ENCODE measurements at regions not wholly inside any gene's neighbourhood (a gene's known extent, or its start where the extent isn't known, plus 50 kb on each side); places are given as distances from the start of the nearest gene placed in this dataset.

- TF ChIP-seq ZNF274 (IDR thresholded peaks at IDR 0.05; ENCODE audit: low read depth, low read length), result no peak
- no peak for TF ChIP-seq FOSL1 (IDR thresholded peaks at IDR 0.05; ENCODE audit: low read depth)
- no peak for TF ChIP-seq TCF7L2 (IDR thresholded peaks at IDR 0.05; ENCODE audit: borderline replicate concordance, extremely low read depth, insufficient read depth, insufficient read length)
- no peak for TF ChIP-seq CEBPB (IDR thresholded peaks at IDR 0.05; ENCODE audit: low read depth)
- no peak for TF ChIP-seq POLR2A (IDR thresholded peaks at IDR 0.05; ENCODE audit: borderline replicate concordance, extremely low read depth, insufficient read depth, insufficient read length)
- no peak for TF ChIP-seq ZFX (IDR thresholded peaks at IDR 0.05)
- TF ChIP-seq EZH2phosphoT487 (IDR thresholded peaks at IDR 0.05; ENCODE audit: borderline replicate concordance), result no peak
- TF ChIP-seq EZH2 (IDR thresholded peaks at IDR 0.05), result no peak
Observed at GRCh38 chr5:153153086-153153485, 337.4 kb upstream of the GRIA1 start (continued).

- H3K27ac ChIP-seq (ENCODE audit: low read depth, low read length), result no peak overlapping the region
- intact Hi-C loops (cut with micrococcal nuclease), result no loop called here
- no peak overlapping the region for H2AFZ ChIP-seq (ENCODE audit: low read depth, low read length, poor library complexity, severe bottlenecking)
- no peaks in the 10 kb centered on the region for H4K20me1 ChIP-seq (ENCODE audit: insufficient read depth)
- CTCF ChIA-PET, result no interaction called here
- H3K36me3 ChIP-seq (ENCODE audit: control insufficient read depth in 1 of 2, insufficient read depth in 2 of 2, low read length in 2 of 2), result no peaks in the 10 kb centered on the region
- no peaks in the 10 kb centered on the region for H3K27me3 ChIP-seq (ENCODE audit: insufficient read depth, low read length)
- TF ChIP-seq REST (IDR thresholded peaks at IDR 0.05; ENCODE audit: low read depth), result no peak
- no peak for TF ChIP-seq ZFX (IDR thresholded peaks at IDR 0.05)
- TF ChIP-seq EZH2 (IDR thresholded peaks at IDR 0.05), result no peak
- TF ChIP-seq EZH2phosphoT487 (IDR thresholded peaks at IDR 0.05; ENCODE audit: borderline replicate concordance), result no peak
- TF ChIP-seq SIN3A (IDR thresholded peaks at IDR 0.05; ENCODE audit: low read depth), result no peak
- TF ChIP-seq MAX (IDR thresholded peaks at IDR 0.05), result no peak
- TF ChIP-seq CBX3 (IDR thresholded peaks at IDR 0.05; ENCODE audit: low read depth), result no peak
- TF ChIP-seq EGR1 (IDR thresholded peaks at IDR 0.05; ENCODE audit: low read depth), result no peak
- no peak for TF ChIP-seq ATF3 (IDR thresholded peaks at IDR 0.05)
- no peak for TF ChIP-seq ELF1 (IDR thresholded peaks at IDR 0.05; ENCODE audit: borderline replicate concordance, low read depth)
- no peak for TF ChIP-seq YY1 (IDR thresholded peaks at IDR 0.05; ENCODE audit: extremely low read depth, insufficient replicate concordance, low read depth, low read length)
- TF ChIP-seq SRF (IDR thresholded peaks at IDR 0.05; ENCODE audit: low read depth), result no peak
- no peak for TF ChIP-seq POLR2AphosphoS5 (IDR thresholded peaks at IDR 0.05; ENCODE audit: low read depth, low read length)
- H3K4me1 ChIP-seq (ENCODE audit: control insufficient read depth in 1 of 2, insufficient read depth in 2 of 2, low read length in 2 of 2), result no peaks in the 10 kb centered on the region
- RAD21 ChIA-PET (ENCODE audit: low non-redundant PET in 1 of 2, low total read pairs in 2 of 2, uncharacterized antibody in 2 of 2, unreplicated experiment in 2 of 2), result no interaction called here
- H3K4me3 ChIP-seq (replicated peaks in 1 of 2; ENCODE audit: low read depth in 1 of 2, low read length in 2 of 2), result no peak overlapping the region
- no peak for DNase-seq (ENCODE audit: low read depth, low spot score)
- no peaks in the 10 kb centered on the region for H3K79me2 ChIP-seq (ENCODE audit: insufficient read depth, low read length)
- H3K9ac ChIP-seq (ENCODE audit: low read length), result no peak overlapping the region
- no peak overlapping the region for H3K4me2 ChIP-seq (ENCODE audit: low read length)
- no peak for ATAC-seq
- BruUV-seq (replicated peaks), result no TSS peak
- H3K9me3 ChIP-seq (ENCODE audit: control insufficient read depth in 1 of 2, insufficient read depth in 1 of 2, low read depth in 1 of 2, low read length in 2 of 2), result no peaks in the 10 kb centered on the region; a peak in 1 of 4 replicates
- POLR2A ChIA-PET, result no interaction called here
- H3K9me2 ChIP-seq (ENCODE audit: insufficient read depth), result no peaks in the 10 kb centered on the region
Observed at GRCh38 chr5:153157156-153157555, 333.3 kb upstream of the GRIA1 start.
